ENCODE measurements at regions not wholly inside any gene's neighbourhood (a gene's known extent, or its start where the extent isn't known, plus 50 kb on each side); places are given as distances from the start of the nearest gene placed in this dataset.
"Not testable (repeated sequence)": the region's sequence is repeated elsewhere in the genome, so short reads cannot be mapped to it uniquely, and the experiment has no call there.

DNA sequence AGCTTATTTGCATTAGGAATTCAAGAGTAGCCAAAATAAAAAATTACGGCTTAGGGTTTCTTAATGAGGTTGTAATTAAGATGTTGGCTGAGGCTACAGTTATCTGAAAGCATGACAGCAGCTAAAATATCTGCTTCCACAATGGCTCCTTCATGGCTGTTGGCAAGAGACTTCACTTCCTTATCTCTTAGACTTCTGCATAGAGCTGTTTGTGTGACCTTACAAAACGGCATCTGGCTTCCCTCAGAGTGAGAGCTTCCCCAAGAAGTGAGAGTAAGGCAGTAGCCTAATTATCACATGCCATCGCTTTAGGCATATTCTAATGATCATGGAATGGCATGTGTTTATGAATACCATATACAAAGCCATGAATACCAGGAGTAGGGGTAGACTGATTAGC lies 57.6 kb downstream of the CCDC59 start:
- DNase-seq (ENCODE audit: low spot score): no peak

DNA sequence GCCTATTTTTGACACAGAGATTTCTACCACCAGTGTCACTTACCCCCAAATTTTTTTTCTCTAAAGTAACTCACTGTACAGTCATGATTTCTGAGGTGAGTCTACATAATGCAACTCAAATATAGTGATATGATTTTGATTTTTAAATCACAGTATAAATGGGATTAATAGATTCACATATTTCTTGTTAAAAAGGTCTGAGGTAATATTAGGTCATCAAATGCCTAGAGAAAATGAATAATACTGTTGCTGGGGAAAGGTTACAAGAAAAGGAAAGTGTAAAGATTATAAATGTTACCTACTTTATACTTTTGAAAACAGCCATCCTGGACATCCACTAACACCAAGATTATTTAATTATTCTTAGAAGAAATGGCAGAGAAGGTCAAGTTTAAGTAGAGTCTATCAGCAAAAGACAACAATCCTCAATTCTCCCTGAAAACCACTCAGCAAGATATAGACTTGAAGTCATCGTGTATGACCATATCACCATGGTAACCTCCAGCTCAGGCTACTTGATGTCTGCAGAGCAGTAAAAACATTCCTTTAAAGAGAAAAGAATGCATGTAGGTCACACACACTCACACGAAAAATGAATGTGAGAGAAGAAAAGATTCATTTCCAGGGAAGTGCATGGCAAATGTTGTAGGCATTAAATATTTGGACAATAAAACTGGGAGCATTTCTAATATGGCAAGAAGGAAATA lies 58.7 kb downstream of the CCDC59 start:
- no peak for DNase-seq (ENCODE audit: low spot score)

DNA sequence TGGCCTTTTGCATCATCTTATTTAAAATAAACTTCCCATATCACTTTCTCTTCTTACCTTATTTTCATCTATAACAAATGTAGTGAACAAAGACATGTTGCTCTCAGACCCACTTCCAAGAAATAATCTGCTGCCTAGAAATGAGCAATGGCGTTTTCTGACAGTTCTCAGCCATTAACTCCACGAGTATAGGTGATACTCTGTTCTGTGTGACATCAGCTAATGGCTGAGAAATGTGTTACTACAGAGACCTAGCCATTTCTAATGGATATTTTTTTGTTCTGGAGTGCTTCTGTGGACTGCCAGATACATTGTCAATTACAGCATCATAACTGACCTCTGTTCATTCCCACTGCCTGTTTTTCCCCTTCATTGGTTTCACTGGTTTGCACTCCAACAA lies 67.8 kb downstream of the CCDC59 start:
- no peak for DNase-seq (ENCODE audit: low spot score)

DNA sequence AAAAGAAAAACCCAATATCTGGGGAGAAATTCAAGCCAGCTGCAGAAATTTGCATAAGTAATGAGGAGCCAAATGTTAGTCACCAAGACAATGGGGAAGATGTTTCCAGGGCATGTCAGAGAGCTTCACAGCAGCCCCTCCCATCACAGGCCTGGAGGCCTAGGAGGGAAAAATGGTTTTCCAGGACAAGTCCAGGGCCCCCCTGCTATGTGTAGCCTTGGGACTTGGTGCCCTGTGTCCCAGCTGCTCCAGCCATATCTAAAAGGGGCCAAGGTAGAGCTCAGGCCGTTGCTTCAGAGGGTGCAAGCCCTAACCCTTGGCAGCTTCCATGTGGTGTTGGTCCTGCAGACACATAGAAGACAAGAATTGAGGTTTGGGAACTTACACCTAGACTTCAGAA lies 76.9 kb downstream of the CCDC59 start:
- not testable (repeated sequence) for DNase-seq (ENCODE audit: low spot score)

DNA sequence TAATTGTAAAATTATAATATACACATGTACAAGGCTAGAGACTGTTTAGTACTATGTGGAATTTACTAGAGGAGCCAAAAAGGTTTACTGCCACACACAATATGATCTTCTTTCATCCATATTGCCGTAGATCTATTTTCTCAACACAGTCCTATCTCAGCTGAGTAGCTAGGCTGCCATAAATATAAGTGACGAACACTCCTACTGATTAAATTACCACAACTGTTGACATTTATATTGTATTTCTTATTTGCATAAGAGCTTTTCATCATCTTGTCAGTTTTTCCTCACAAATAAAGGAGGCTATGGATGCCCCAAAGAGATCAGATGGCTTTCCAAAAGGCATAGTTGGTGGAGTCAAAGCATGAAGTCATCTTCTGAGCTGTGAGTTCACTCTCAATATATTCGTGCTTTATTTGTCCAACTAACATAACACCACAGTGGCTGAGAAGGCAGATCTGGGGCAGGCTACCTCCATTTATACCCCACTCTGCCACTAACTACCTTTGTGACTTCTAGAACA lies 78.6 kb downstream of the CCDC59 start:
- no peak for DNase-seq (ENCODE audit: low spot score)

DNA sequence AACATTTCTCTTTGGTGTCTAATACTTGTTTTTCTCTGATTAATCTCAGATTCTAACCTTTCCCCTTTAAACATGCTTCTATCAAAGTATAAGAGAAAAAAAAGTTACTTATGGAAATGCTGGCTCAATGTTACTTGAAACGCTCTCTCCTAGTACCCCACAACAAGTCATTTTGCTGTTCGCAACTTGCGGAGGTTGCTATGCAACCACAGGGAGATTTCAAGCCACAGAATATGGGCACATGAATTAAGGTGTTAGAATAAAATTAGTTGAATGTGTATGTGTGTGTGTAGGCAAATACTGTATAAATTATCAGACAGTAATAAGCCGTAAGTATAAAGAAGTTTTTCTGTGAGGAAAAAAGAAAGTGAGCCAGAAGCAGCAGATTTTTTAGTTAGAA lies 80.6 kb downstream of the CCDC59 start:
- no peak for DNase-seq (ENCODE audit: low spot score)

DNA sequence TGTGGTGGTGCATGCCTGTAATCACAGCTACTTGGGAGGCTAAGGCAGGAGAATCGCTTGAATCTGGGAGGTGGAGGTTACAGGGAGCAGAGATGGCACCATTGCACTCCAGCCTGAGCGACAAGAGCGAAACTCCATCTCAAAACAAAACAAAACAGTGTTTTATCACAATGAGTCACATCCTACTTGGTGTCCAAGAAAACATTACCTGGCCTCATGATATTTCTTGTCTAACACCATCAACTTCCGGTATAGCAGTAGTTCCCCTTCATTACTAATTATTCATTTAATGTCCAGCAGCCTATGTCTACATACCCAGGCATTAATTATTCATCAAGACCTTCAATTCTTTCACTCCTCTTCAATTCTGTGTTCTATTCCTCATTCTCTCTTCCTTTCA lies 115.5 kb downstream of the CCDC59 start:
- DNase-seq (ENCODE audit: low spot score): no peak

DNA sequence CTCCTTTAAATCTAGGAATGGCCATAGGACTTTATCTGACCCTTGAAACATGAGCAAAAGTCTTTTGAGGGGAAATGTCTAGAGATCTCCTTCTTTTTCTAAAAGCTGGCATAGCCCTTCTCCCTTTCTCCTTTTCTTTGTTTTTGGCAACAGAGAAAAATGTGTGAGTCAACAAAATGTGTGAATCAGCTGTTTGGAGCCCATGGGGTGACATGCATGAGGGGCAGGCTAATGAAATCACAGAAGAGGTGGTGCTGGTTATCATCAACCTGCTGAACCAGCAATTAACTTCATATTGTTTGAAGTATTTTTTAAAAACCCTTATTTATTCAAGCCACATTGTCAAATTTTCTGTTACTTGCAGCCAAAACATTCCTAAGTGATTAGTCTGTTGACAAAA lies 132.3 kb downstream of the CCDC59 start:
- DNase-seq (ENCODE audit: low spot score): no peak

DNA sequence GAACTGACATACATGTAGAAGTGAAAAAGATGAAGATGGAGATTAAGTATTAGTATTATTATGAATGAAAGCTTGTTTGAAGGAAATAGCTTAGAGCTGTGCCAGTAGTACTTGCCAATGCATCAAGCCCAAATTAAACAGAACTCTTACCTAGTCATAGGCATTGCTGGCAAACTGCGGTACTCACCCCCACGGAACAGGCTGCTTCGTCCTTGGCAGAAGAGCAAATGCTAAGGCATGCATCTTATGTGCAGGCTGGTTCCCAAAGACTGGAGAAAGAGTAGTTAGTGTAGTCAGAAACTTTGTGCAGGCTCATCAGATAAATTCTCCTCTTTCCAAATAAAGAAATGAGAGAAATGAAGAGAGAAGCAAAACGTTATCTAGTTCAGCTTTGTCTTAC lies 134.8 kb downstream of the CCDC59 start:
- DNase-seq (ENCODE audit: low spot score): no peak

DNA sequence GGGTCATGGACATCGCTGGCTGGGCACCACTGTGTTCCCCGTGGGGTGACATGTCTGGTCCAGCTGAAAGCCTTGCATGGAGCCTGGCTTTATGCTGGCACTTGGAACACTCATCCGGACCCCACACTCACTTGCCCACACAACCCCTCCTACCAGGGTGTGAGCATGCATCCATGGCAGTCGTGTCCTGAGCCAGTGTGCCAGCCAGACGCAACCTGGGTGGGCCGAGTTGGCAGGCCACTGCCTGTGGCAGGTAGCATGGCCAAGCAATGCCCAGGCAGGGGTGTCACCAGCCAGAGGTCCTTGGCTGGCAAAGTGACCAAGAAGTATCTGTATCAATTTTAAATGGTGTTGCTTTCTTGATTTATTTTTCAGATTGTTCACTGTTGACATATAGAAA lies 141.7 kb downstream of the CCDC59 start:
- no peak for DNase-seq (ENCODE audit: low spot score)

DNA sequence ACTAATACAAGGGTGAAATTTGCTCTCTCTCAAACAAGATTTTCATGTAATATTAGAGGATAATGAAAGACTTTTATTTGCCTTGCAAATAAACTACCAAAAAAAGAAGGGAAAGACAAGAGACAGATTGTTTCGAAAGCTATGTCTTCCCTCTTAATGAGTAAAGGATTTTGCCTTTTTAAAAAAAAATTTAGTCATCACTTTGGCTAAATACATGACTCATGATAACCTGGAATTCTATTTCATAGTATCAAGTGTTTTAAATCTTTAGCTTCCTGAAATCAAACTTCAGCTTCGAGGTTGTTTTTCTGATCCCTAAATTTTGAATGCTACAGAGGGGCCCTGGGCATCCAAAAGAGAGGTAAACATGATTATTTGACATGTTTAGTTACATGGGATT lies 144.4 kb downstream of the CCDC59 start:
- DNase-seq (ENCODE audit: low spot score): no peak

DNA sequence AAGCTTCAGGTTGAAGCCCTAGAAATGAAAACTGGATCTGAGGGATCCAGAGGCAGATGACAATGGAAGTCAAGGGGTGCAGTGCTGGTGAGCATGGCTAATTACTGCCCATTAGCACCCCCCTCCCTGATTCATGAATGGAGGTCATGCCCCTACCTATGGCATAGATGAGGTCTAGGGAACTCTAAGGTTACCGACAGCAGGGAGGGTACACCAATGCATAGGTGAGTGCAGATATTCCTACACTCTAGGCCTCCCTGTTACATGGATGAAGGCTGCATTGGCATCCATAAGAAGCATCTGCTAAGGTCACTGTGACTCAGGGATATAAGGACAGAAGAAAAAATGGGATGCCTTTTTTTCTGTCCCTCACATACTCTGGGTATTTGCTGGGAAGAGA lies 147.3 kb downstream of the CCDC59 start:
- no peak for DNase-seq (ENCODE audit: low spot score)

DNA sequence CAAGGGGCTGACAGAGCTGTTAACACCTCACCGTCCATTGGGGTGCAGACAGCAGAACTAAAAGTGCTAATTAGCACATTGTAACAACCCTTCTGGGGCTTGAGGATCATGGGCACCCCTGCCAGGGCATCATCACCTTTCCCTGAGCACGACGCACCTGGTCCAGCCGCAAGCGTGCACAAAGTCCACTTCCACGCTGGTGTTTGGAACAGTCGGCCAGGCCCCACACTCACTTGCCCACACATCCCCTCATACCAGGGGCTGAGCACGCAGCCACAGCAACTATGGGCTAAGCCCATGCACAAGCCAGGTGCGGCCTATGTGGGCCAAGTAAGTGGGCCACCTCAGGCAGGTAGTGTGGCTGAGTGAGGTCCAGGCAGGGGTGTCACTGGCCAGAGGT lies 148.7 kb downstream of the CCDC59 start:
- DNase-seq (ENCODE audit: low spot score): no peak

DNA sequence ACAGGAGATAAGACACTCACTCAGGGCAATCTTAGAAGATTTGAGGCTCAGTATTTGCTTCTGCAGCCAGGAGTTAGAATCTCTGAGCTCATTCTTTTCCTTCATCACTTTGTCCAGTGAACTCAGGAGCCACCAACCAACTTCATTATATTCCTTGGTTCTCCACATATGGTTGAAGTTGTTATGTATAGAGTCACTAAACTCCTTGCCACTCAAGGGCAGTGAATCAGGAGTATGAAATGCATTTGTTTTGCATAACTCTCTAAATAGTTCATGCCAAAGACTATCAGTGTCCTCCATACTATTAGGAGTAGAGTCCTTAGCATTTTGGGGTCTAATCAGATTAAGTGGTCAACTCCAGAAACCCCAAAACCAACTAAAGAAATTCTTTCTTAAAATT lies 150.6 kb downstream of the CCDC59 start:
- no peak for DNase-seq (ENCODE audit: low spot score)

DNA sequence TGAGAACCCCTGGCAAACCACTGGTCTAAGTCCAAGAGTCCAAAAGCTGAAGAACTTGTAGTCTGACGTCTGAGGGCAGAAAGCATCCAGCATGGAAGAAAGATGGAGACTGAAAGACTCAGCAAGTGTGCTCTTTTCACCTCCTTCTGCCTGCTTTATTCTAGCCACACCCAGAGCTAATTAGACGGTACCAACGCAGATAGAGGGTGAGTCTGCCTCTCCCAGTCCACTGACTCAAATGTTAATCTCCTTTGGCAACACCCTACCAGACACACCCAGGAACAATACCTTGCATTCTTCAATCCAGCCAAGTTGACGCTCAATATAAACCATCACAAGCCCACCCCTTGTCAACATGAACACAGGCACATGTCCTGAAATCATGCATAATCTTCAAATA lies 155.1 kb downstream of the CCDC59 start:
- DNase-seq (ENCODE audit: low spot score): no peak

DNA sequence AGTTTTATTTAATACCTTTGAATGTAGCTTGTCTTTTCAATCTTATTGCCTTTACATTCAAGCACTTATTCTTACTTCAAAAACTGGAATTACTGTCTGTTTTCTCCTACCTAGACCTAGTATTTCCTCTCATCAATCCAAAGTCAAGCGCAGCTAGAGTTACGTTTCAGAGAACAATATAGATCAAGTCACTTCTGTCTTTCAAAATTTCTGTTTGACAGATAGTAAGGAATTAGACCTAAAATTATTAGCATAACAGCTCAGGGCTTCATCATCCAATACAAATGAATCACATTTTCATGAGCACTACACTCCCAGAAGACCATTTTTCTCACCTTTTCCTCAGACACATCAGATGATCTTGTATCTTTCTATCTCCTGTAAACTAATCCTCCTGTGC lies 170.6 kb downstream of the CCDC59 start:
- no peak for DNase-seq (ENCODE audit: low spot score)

DNA sequence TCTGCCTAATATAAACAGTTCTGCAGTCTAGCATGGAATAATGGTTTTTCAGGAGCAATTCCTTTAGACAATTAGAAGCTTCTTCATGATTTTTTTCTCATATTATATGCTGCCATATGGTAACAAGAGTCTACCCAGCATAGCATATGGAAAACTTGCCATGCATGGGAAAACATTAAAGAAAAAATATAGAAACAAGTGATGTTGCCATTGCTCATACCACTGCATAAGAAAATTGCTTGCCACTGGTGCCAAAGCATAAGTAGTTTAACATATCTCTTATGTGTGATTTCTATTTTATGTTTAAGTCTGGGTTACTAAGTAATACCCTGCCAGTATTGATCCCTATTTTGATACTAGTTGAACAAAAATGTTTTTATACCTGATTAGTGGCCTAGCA lies 171.2 kb downstream of the CCDC59 start:
- DNase-seq (ENCODE audit: low spot score): no peak

DNA sequence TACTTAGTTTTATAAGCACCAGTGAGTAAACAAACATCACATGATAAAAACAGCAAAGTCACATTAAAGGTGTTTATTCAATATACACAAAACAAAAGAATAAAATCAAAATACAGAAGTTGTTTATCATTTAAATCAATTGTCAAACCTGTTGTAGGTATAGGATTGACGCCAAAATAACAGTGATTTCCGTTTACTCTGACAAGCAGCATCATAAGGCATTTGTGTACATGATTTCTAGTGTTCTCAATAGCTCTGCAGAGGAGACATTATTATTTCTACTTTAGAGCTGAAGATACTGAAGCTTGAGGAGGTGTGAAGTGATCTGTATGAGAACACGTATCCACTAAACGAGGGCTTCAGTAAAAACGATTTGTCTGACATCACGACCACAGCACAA lies 171.9 kb downstream of the CCDC59 start:
- DNase-seq (ENCODE audit: low spot score): no peak

DNA sequence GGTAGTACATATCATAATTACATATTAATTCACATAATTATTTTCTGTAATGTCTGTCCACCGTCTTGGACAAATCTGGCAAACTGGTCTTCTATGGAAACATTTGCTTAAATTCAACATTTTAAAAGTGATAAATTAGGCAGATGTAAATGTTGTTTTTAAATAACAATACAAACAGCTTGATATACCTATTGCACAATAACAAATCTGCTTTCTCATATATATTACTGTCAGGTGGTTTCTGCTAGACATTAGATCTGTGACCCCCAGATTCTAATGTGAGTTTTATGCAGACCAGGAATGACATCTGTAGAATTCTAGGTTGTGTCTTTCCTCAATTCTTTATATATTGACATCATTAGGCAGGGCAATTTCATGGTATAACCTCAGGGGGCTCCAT lies 173.3 kb downstream of the CCDC59 start:
- no peak for DNase-seq (ENCODE audit: low spot score)

DNA sequence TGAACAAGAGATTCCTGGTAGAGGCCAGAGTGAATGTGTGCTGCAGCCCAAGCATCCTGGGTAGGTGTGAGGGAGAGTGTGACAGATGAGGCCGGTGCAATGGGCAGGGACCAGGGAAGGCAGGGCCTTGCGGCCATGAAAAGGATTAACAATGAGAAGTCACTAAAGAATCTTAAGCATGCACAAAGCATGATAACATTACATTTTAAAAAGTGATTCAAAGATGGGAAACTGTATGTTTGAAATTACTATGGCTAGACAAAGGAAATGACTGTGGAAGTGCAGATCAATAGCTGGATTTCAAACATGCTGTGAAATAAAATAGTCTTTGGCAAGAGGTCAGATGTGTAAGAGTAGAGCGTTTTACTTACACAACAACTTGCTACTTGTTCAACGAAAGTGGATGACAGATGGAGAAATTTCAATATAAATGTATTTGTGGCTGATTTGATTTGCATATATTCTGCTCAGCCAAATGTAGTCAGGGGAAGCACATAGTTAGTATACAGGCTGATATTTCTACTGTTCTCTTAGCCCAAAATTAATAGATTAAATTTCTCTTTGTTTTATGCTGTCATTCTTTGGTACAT lies 175.5 kb downstream of the CCDC59 start:
- DNase-seq (ENCODE audit: low spot score): no peak

DNA sequence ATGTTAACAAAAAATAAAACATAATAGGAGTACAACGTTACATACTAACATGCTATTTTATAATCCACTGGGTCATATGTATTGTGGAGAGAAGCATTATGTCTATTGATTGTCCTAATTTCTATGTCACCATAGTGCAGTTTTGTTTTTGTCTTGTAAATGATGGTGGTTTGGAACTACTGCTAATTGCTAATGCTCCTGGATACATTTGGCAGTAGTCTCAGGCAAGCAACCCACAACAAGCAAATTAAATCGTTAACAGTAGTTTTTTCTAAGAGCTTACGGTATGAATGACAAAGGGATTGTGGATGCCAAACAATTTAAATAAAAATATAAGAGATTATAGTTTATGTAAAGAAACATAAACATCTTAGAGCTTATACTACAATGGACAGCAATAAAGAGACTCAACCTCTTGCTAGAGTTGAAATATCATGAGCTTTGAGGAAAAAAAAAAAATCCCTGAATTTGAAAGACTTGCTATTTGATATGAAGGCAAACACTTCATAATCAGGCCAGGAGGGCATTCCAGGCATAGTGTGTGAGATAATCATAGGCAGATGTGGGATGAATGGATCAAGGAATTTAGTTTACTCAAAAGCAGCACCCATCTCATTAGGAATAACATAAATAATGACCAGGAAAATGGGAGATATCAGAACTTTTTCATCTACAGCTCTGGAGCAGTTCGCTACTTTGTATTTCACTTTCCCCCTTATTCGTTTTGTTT lies 181.3 kb downstream of the CCDC59 start:
- DNase-seq (ENCODE audit: low spot score): no peak

DNA sequence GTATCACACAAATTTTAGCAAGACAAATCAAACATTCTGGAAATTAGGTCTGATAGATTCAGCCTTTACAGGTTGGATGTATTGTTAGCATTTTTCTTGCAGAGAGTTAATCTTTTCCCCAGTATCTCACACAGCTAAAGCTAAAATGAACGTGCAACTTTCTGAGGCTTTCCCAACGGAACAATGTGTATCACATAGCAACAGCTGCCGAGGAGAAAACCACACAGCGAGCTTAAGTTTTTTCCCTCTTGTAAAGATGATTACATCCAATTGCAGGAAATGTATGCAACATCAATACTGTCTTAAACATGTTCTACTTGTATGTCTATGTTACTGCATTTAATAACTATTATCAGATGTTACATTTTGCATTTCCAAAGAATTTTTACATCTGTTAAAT lies 182.2 kb downstream of the CCDC59 start:
- no peak for DNase-seq (ENCODE audit: low spot score)

DNA sequence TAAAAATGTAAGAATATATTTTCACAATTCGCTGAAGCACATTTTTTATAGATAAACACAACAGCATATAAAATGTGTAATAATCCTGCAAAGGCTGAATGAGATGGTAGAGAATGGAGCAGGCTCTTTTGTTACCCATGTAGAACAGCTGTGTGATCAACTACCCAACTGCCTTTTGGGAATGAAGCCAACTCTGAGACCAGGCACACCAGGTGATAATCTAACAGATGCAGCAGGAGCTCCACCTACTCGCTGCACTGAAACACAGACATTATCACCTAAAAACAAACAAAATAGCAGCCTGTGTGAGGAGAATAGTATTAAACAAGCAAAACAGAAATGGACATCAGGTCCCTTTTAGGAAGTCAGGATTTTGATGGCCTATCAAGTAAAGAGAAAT lies 183.3 kb downstream of the CCDC59 start:
- DNase-seq (ENCODE audit: low spot score): no peak
